Left ventricle myocardium superior (tissue), 1 donor: ENCODE measurements at regions not wholly inside any gene's neighbourhood (a gene's known extent, or its start where the extent isn't known, plus 50 kb on each side); places are given as distances from the start of the nearest gene placed in this dataset.

ENCODE experiments used
- ATAC-seq: fragments of 200-7000 bp; cut with Tn5 transposase; one replicate; pipeline ENCODE4 v1.9.1; 2020; ENCODE audit warnings: mild to moderate bottlenecking, moderate library complexity
- DNase-seq: peaks from one replicate; pipeline ENCODE4 v3.0.0-alpha.2; 2020
- intact Hi-C: fragments of 100-400 bp; cut with micrococcal nuclease; formaldehyde crosslinking; loops from one replicate; pipeline ENCODE4 v1.11.0; 2022
- donor health status: DM: no; HTN: yes; CAD: no; lungs with severe emphysema.

GRCh38 chr11:15519911-15520310, 405.2 kb downstream of the INSC start:
- intact Hi-C loops = no loop called here
- no peak for ATAC-seq
- DNase-seq = no peak

GRCh38 chr11:15523543-15523942, 408.8 kb downstream of the INSC start:
- DNase-seq (no peak), ATAC-seq (no peak)
- intact Hi-C loops = no loop called here

GRCh38 chr11:15525582-15525981, 410.9 kb downstream of the INSC start:
- no peak for DNase-seq
- intact Hi-C loops = no loop called here
- no peak for ATAC-seq

- ATAC-seq = no peak
- intact Hi-C loops = no loop called here
- no peak for DNase-seq
Measured at GRCh38 chr11:15526032-15526431, 411.3 kb downstream of the INSC start.

- DNase-seq (no peak), ATAC-seq (no peak)
- intact Hi-C loops = no loop called here
Measured at GRCh38 chr11:15526859-15527450, 412.2 kb downstream of the INSC start.

GRCh38 chr11:15532432-15532831, 417.7 kb downstream of the INSC start:
- intact Hi-C loops = no loop called here
- ATAC-seq = no peak
- no peak for DNase-seq

- DNase-seq = no peak
- intact Hi-C loops = no loop called here
- no peak for ATAC-seq
Measured at GRCh38 chr11:15534266-15534665, 419.5 kb downstream of the INSC start.

GRCh38 chr11:15535414-15535813, 420.7 kb downstream of the INSC start:
- ATAC-seq (no peak), DNase-seq (no peak)
- intact Hi-C loops = no loop called here

- no peak for ATAC-seq
- DNase-seq = no peak
- intact Hi-C loops = no loop called here
Measured at GRCh38 chr11:15536438-15536837, 421.7 kb downstream of the INSC start.

- ATAC-seq (no peak), DNase-seq (no peak)
- intact Hi-C loops = no loop called here
Measured at GRCh38 chr11:15539645-15540044, 424.9 kb downstream of the INSC start.

GRCh38 chr11:15541079-15541478, 426.4 kb downstream of the INSC start:
- DNase-seq (no peak), ATAC-seq (no peak)
- intact Hi-C loops = no loop called here

GRCh38 chr11:15544353-15544752, 429.6 kb downstream of the INSC start:
- ATAC-seq = no peak
- intact Hi-C loops = no loop called here
- DNase-seq = no peak

- DNase-seq (no peak), ATAC-seq (no peak)
- intact Hi-C loops = no loop called here
Measured at GRCh38 chr11:15547685-15548084, 433.0 kb downstream of the INSC start.

- no peak for DNase-seq
- ATAC-seq = no peak
- intact Hi-C loops = no loop called here
Measured at GRCh38 chr11:15551901-15552851, 437.5 kb downstream of the INSC start.

- intact Hi-C loops = no loop called here
- ATAC-seq (no peak), DNase-seq (no peak)
Measured at GRCh38 chr11:15555161-15555560, 440.4 kb downstream of the INSC start.

- DNase-seq (no peak), ATAC-seq (no peak)
- intact Hi-C loops = no loop called here
Measured at GRCh38 chr11:15557457-15558230, 442.9 kb downstream of the INSC start.

GRCh38 chr11:15558513-15559181, 443.9 kb downstream of the INSC start:
- intact Hi-C loops = no loop called here
- ATAC-seq (no peak), DNase-seq (no peak)

- intact Hi-C loops = no loop called here
- ATAC-seq (no peak), DNase-seq (no peak)
Measured at GRCh38 chr11:15560689-15561467, 446.2 kb downstream of the INSC start.

- DNase-seq (no peak), ATAC-seq (no peak)
- intact Hi-C loops = no loop called here
Measured at GRCh38 chr11:15562230-15562629, 447.5 kb downstream of the INSC start.
